Left ventricle myocardium inferior (tissue), 1 donor: ENCODE measurements at regions not wholly inside any gene's neighbourhood (a gene's known extent, or its start where the extent isn't known, plus 50 kb on each side); places are given as distances from the start of the nearest gene placed in this dataset.

Experiments used
- DNase-seq: peaks from one replicate; pipeline ENCODE4 v3.0.0-alpha.2; 2020
- H3K27ac ChIP-seq: fragments of 200-600 bp; replicated peaks from 2 replicates; pipeline ENCODE4 v1.8.0; 2021
- H3K27me3 ChIP-seq: fragments of 200-600 bp; 2 replicates; pipeline ENCODE4 v1.8.0; 2021; ENCODE audit warnings: low read depth
- H3K36me3 ChIP-seq: fragments of 200-600 bp; 2 replicates; pipeline ENCODE4 v1.8.0; 2021
- H3K4me1 ChIP-seq: fragments of 200-600 bp; 2 replicates; pipeline ENCODE4 v1.8.0; 2021
- H3K4me3 ChIP-seq: fragments of 200-600 bp; 2 replicates; pipeline ENCODE4 v1.8.0; 2021; ENCODE audit warnings: mild to moderate bottlenecking, moderate library complexity
- H3K9me3 ChIP-seq: fragments of 200-600 bp; replicated peaks from 2 replicates; pipeline ENCODE4 v1.8.0; 2021
- intact Hi-C: fragments of 100-400 bp; cut with micrococcal nuclease; formaldehyde crosslinking; loops from one replicate; pipeline ENCODE4 v1.11.0; 2022
- TF ChIP-seq, protein P1 (sequence below): fragments of 200-600 bp; IDR thresholded peaks from 2 replicates; pipeline ENCODE4 v1.8.0; 2021; ENCODE audit warnings: antibody characterized with exemption, mild to moderate bottlenecking, borderline replicate concordance
- donor health status: DM: no; HTN: yes; CAD: no; lungs with severe emphysema.

- Histone ChIP-seq H3K27me3 (peaks cover 90% of the 10 kb centered on the region), H3K4me3 (no peak overlapping the region), H3K36me3 (no peaks in the 10 kb centered on the region), H3K4me1 (no peaks in the 10 kb centered on the region), H3K27ac (no peak overlapping the region), H3K9me3 (no peaks in the 10 kb centered on the region)
- intact Hi-C loops = no loop called here
- TF ChIP-seq, protein P1, sequence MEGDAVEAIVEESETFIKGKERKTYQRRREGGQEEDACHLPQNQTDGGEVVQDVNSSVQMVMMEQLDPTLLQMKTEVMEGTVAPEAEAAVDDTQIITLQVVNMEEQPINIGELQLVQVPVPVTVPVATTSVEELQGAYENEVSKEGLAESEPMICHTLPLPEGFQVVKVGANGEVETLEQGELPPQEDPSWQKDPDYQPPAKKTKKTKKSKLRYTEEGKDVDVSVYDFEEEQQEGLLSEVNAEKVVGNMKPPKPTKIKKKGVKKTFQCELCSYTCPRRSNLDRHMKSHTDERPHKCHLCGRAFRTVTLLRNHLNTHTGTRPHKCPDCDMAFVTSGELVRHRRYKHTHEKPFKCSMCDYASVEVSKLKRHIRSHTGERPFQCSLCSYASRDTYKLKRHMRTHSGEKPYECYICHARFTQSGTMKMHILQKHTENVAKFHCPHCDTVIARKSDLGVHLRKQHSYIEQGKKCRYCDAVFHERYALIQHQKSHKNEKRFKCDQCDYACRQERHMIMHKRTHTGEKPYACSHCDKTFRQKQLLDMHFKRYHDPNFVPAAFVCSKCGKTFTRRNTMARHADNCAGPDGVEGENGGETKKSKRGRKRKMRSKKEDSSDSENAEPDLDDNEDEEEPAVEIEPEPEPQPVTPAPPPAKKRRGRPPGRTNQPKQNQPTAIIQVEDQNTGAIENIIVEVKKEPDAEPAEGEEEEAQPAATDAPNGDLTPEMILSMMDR = no peak
- DNase-seq = no peak
These were observed 477.1 kb downstream of the BRD1 start for GRCh38 chr22:49350441-49351121.

DNA sequence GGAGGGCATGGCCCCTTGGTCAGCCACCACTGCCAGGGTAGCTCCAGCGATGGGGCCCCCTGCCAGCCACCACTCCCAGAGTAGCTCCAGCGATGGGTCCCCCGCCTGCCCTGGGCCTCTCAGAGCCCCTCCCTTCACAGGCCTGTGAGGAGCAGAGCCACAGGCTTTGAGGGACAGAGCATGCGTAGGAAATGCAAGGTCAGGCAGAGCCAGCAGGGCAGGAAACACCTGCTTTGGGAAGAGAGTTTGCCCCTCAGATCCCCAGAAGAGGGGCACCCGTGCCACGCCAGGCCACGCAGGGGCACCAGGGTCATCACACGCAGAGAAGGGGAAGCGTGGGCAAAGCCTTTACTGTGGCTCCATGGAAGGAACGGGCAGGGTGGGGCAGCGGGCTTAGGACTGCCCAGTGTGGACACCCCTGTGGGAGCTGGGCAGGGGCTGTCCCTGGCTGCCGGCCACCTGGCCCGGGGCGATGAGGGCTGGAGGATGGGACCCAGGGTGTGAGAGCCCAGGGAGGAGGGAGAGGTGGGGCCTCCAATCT, 477.8 kb downstream of the BRD1 start:
- TF ChIP-seq, protein P1 = no peak
- Histone ChIP-seq H3K4me1 (no peaks in the 10 kb centered on the region), H3K4me3 (no peak overlapping the region), H3K9me3 (no peaks in the 10 kb centered on the region), H3K27ac (no peak overlapping the region), H3K27me3 (peaks cover 90% of the 10 kb centered on the region), H3K36me3 (no peaks in the 10 kb centered on the region)
- no peak for DNase-seq
- intact Hi-C loops = no loop called here

DNA sequence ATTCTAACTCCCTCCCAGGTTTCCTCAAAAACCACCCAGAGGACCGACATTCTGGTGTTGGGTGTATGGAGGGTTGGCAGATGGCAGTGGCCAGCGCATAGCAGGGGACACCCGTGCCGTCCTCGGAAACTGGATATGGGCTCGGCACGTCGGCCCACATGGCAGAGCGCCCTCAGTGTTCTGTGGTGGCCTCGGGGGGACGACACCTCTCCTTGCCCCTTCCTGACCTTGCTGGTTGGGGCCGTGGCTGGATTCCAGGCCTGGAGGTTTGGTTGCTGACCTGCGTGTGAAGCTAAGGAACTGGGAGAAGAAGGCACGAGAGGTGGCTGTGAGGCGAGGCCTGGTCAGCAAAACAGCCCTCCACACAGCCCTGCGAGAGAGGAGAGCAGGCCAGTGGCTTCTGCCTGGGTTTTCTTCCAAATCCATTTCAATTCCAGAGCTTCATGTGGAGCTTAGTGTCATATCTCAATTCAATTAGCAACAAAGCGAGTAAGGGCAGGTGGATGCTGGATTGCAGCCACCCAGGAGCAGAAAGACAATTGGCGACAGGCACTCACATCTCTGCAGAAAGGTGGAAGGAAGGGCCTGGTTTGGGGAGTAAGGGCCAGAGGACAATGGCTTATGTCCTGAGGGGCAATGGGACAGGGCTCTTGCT, 478.4 kb downstream of the BRD1 start:
- TF ChIP-seq, protein P1 = no peak
- intact Hi-C loops = no loop called here
- Histone ChIP-seq H3K36me3 (no peaks in the 10 kb centered on the region), H3K27ac (no peak overlapping the region), H3K27me3 (peaks cover 90% of the 10 kb centered on the region), H3K9me3 (no peaks in the 10 kb centered on the region), H3K4me1 (no peaks in the 10 kb centered on the region), H3K4me3 (no peak overlapping the region)
- no peak for DNase-seq

DNA sequence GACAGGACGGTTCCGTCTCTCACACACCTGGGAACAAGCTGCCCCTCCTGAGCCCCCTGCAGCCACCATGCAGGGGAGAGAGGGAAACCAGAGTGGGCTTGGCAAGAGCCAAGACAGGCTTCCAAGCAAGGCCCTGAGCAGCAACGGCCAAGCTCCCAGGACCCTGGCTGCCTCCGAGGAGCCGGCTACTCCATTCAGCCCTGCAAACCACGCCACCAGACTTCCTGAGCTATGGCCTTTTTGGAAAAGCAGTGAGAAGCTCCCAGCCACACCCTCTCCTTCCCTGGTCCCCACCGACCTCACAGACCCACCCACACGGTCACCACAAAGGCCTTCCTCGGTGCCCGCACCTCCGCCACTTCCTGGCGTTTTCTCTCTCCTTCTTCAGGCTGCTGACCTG, 479.0 kb downstream of the BRD1 start:
- Histone ChIP-seq H3K9me3 (no peaks in the 10 kb centered on the region), H3K36me3 (no peaks in the 10 kb centered on the region), H3K27me3 (peaks cover 90% of the 10 kb centered on the region), H3K4me3 (no peak overlapping the region), H3K27ac (no peak overlapping the region), H3K4me1 (no peaks in the 10 kb centered on the region)
- no peak for DNase-seq
- intact Hi-C loops = no loop called here
- TF ChIP-seq, protein P1 = no peak

- Histone ChIP-seq H3K4me3 (no peak overlapping the region), H3K36me3 (no peaks in the 10 kb centered on the region), H3K27me3 (peaks cover 90% of the 10 kb centered on the region), H3K4me1 (no peaks in the 10 kb centered on the region), H3K9me3 (peaks cover 1% of the 10 kb centered on the region), H3K27ac (no peak overlapping the region)
- DNase-seq = no peak
- intact Hi-C loops = no loop called here
- TF ChIP-seq, protein P1 = no peak
These were observed 480.3 kb downstream of the BRD1 start for GRCh38 chr22:49347376-49347775.
